B cell (primary cell): ENCODE measurements at regions not wholly inside any gene's neighbourhood (a gene's known extent, or its start where the extent isn't known, plus 50 kb on each side); places are given as distances from the start of the nearest gene placed in this dataset.

Experiments
- CTCF ChIP-seq: fragments of 200-600 bp; IDR thresholded peaks from one replicate; pipeline ENCODE4 v1.8.0; 2022; ENCODE audit warnings: antibody characterized with exemption, mild to moderate bottlenecking
- EZH2 ChIP-seq: IDR thresholded peaks from 2 replicates; pipeline ENCODE4 v1.6.1; 2012; ENCODE audit warnings: borderline replicate concordance, low read depth, mild to moderate bottlenecking, moderate library complexity, low read length; ENCODE audit not compliant: insufficient read depth, poor library complexity, severe bottlenecking

GRCh38 chr7:152975076-152975475 is 215.5 kb downstream of the ACTR3B start:
- no peak for TF ChIP-seq CTCF
- TF ChIP-seq EZH2, result no peak
